HepG2 (cell line): ENCODE measurements at regions not wholly inside any gene's neighbourhood (a gene's known extent, or its start where the extent isn't known, plus 50 kb on each side); places are given as distances from the start of the nearest gene placed in this dataset.

Experiments
- ATAC-seq: fragments of 200-7000 bp; cut with Tn5 transposase; 3 replicates; pipeline ENCODE4 v1.9.1; 2020; ENCODE audit warnings: mild to moderate bottlenecking, moderate library complexity
- BruUV-seq: library from RNA; stranded (reverse); fragments of 400-500 nt; replicated peaks from 2 replicates; lab custom pipeline; 2021; lab: Mats Ljungman, UMichigan
- CTCF ChIA-PET: fragments of 300-600 bp; formaldehyde crosslinking; extraction: SDS; loops from one replicate; lab custom pipeline; 2021; ENCODE audit warnings: low total read pairs, inconsistent platforms, low intra/inter-chr PET ratio; lab: Yijun Ruan, JAX
- POLR2A ChIA-PET: fragments of 350-600 bp; sonication (Branson Sonifier 250); formaldehyde crosslinking; loops from one replicate; lab custom pipeline; 2020; ENCODE audit warnings: antibody characterized with exemption, inconsistent platforms; lab: Yijun Ruan, JAX
- DNase-seq: peaks from one replicate; pipeline ENCODE4 v3.0.0-alpha.2; 2015; ENCODE audit warnings: low spot score
- FAIRE-seq: peaks from 3 replicates; lab custom pipeline; 2011; peaks lifted over from hg19 to GRCh38; lab: Jason Lieb, UNC
- H2AFZ ChIP-seq: one replicate; pipeline ENCODE4 v1.6.1; 2011; ENCODE audit warnings: low read length, inconsistent platforms
- H3K27ac ChIP-seq: fragments of 300-600 bp; 3 replicates; pipeline ENCODE4 v1.8.0; 2011; ENCODE audit warnings: mixed run types, mild to moderate bottlenecking, mixed read lengths, low read length, inconsistent platforms; ENCODE audit not compliant: insufficient read depth; ENCODE audit errors: extremely low read length
- H3K27me3 ChIP-seq, 2 experiments: fragments of 200-600 bp in 1 of 2; 2 replicates in 1 of 2; 3 replicates in 1 of 2; pipeline versions ENCODE4 v1.6.0 to v1.8.0; 2011; ENCODE audit warnings: low read length in 2 of 2, mild to moderate bottlenecking in 2 of 2, moderate library complexity in 2 of 2, inconsistent platforms in 1 of 2; ENCODE audit not compliant: insufficient read depth in 2 of 2, control insufficient read depth in 1 of 2
- H3K36me3 ChIP-seq, 2 experiments: fragments of 200-600 bp in 1 of 2; replicated peaks in 1 of 2; 2 replicates in 1 of 2; 3 replicates in 1 of 2; pipeline versions ENCODE4 v1.5.1 to v1.8.0; 2011; ENCODE audit warnings: low read length in 2 of 2, inconsistent platforms in 1 of 2; ENCODE audit not compliant: insufficient read depth in 2 of 2, control insufficient read depth in 1 of 2
- H3K4me1 ChIP-seq: 2 replicates; pipeline ENCODE4 v1.5.1; 2012; ENCODE audit warnings: low read length, inconsistent platforms; ENCODE audit not compliant: insufficient read depth
- H3K4me2 ChIP-seq: 2 replicates; pipeline ENCODE4 v1.6.0; 2011; ENCODE audit warnings: low read depth, low read length, inconsistent platforms
- H3K4me3 ChIP-seq, 3 experiments: fragments of 200-600 bp in 1 of 3; sonication (generic), shearing (Covaris generic) in 1 of 3; replicated peaks in 1 of 3; 2 replicates each; pipeline ENCODE4 v1.5.1; 2011 to 2016; ENCODE audit warnings: low read length in 3 of 3, inconsistent platforms in 2 of 3, low read depth in 2 of 3, mild to moderate bottlenecking in 2 of 3, control low read depth in 1 of 3, mixed read lengths in 1 of 3; ENCODE audit not compliant: insufficient read depth in 1 of 3
- H3K79me2 ChIP-seq: one replicate; pipeline ENCODE4 v1.6.1; 2011; ENCODE audit warnings: low read length, inconsistent platforms; ENCODE audit not compliant: insufficient read depth
- H3K9ac ChIP-seq: 2 replicates; pipeline ENCODE4 v1.6.0; 2011; ENCODE audit warnings: mild to moderate bottlenecking, low read depth, low read length, inconsistent platforms; ENCODE audit not compliant: insufficient read depth
- H3K9me3 ChIP-seq: 2 replicates; pipeline ENCODE4 v1.5.1; 2012; ENCODE audit warnings: mild to moderate bottlenecking, low read length
- H4K20me1 ChIP-seq: 2 replicates; pipeline ENCODE4 v1.6.0; 2011; ENCODE audit warnings: inconsistent platforms, mild to moderate bottlenecking, low read length, moderate library complexity; ENCODE audit not compliant: insufficient read depth
- E2F5 ChIP-seq: sonication (generic); formaldehyde crosslinking; conservative IDR thresholded peaks from 2 replicates; pipeline ENCODE4 v1.4.0; 2020; ENCODE audit warnings: missing genetic modification reagents
- HDAC2 ChIP-seq: sonication (generic); formaldehyde crosslinking; IDR thresholded peaks from 2 replicates; pipeline ENCODE4 v1.4.0; 2020; ENCODE audit warnings: missing genetic modification reagents
- JDP2 ChIP-seq: sonication (generic); formaldehyde crosslinking; IDR thresholded peaks from 2 replicates; pipeline ENCODE4 v1.8.1; 2022; ENCODE audit warnings: missing genetic modification reagents, borderline replicate concordance
- RFX5 ChIP-seq: IDR thresholded peaks from 2 replicates; pipeline ENCODE4 v1.6.1; 2011; ENCODE audit warnings: low read depth, low read length, improper control_type of control experiment
- SKIL ChIP-seq: sonication (generic); formaldehyde crosslinking; IDR thresholded peaks from 2 replicates; pipeline ENCODE4 v1.8.0; 2022; ENCODE audit warnings: missing genetic modification reagents, mild to moderate bottlenecking, moderate library complexity, borderline replicate concordance
- SNRNP70 ChIP-seq: fragments of 200-400 bp; formaldehyde crosslinking; IDR thresholded peaks from 2 replicates; pipeline ENCODE4 v1.6.1; 2017; ENCODE audit warnings: mild to moderate bottlenecking, low read depth, low read length, moderate library complexity
- ZMYM4 ChIP-seq: sonication (generic); formaldehyde crosslinking; IDR thresholded peaks from 2 replicates; pipeline ENCODE4 v1.8.1; 2023; ENCODE audit warnings: mild to moderate bottlenecking, missing genetic modification reagents
- ZNF576 ChIP-seq: sonication (generic); formaldehyde crosslinking; IDR thresholded peaks from 2 replicates; pipeline ENCODE4 v1.4.0; 2020; ENCODE audit warnings: mild to moderate bottlenecking, missing genetic modification reagents
- ZNF766 ChIP-seq: sonication (generic); formaldehyde crosslinking; IDR thresholded peaks from 2 replicates; pipeline ENCODE4 v1.5.0; 2020; ENCODE audit warnings: missing genetic modification reagents, borderline replicate concordance
- ZNF816 ChIP-seq: sonication (generic); formaldehyde crosslinking; IDR thresholded peaks from 2 replicates; pipeline ENCODE4 v1.8.0; 2022; ENCODE audit warnings: missing genetic modification reagents, mild to moderate bottlenecking, borderline replicate concordance
- ZNF83 ChIP-seq: sonication (generic); formaldehyde crosslinking; IDR thresholded peaks from 2 replicates; pipeline ENCODE4 v1.4.0; 2020; ENCODE audit warnings: missing genetic modification reagents, mild to moderate bottlenecking, borderline replicate concordance
- ZZZ3 ChIP-seq: sonication (generic); formaldehyde crosslinking; IDR thresholded peaks from 2 replicates; pipeline ENCODE4 v1.4.0; 2020; ENCODE audit warnings: missing genetic modification reagents, mild to moderate bottlenecking, borderline replicate concordance
- WGBS: methylation state at CpG from one replicate; pipeline ENCODE4 v1.1.6; 2017; ENCODE audit warnings: low lambda C conversion rate; 5-methylcytosine and 5-hydroxymethylcytosine counted together
- in situ Hi-C: cut with HindIII; loops from 2 replicates; pipeline ENCODE4 v1.10.0; 2017; ENCODE audit warnings: low pct_unique_long_range_greater_than_20kb; ENCODE audit not compliant: extremely low pct_ligation_motif_present
- intact Hi-C: fragments of 100-400 bp; cut with micrococcal nuclease; formaldehyde crosslinking; loops from one replicate; pipeline ENCODE4 v1.10.0; 2022; ENCODE audit not compliant: unreplicated experiment

GRCh38 chr3:66140743-66141372 lies 79.9 kb upstream of the SLC25A26 start:
- H4K20me1 ChIP-seq = no peaks in the 10 kb centered on the region
- no peak overlapping the region for H3K9ac ChIP-seq
- H3K27ac ChIP-seq = no peak overlapping the region
- FAIRE-seq (no peak), DNase-seq (no peak), ATAC-seq (no peak)
- intact Hi-C loops (no loop called here), in situ Hi-C loops (loop anchor here (5.0 kb wide), 1 partner anchor 354 kb away; no protein-coding TSS in a partner anchor)
- H3K4me1 ChIP-seq = no peaks in the 10 kb centered on the region
- H3K4me3 ChIP-seq = no peak overlapping the region
- ChIA-PET CTCF (no interaction called here), POLR2A (no interaction called here)
- no peaks in the 10 kb centered on the region for H3K36me3 ChIP-seq
- H3K9me3 ChIP-seq = no peaks in the 10 kb centered on the region
- TF ChIP-seq ZNF83 (CRISPR knock-in tag) (no peak), E2F5 (CRISPR knock-in tag) (no peak), SNRNP70 (no peak), ZNF766 (no peak), JDP2 (CRISPR knock-in tag) (no peak), ZNF576 (CRISPR knock-in tag) (no peak), HDAC2 (CRISPR knock-in tag) (no peak), ZNF816 (CRISPR knock-in tag) (no peak), ZMYM4 (CRISPR knock-in tag) (no peak), SKIL (CRISPR knock-in tag) (no peak), ZZZ3 (no peak), RFX5 (no peak)
- no peak overlapping the region for H2AFZ ChIP-seq
- H3K79me2 ChIP-seq = no peaks in the 10 kb centered on the region
- no peak overlapping the region for H3K4me2 ChIP-seq
- 22% methylated on average over 7 of the region's 7 CpGs for WGBS
- H3K27me3 ChIP-seq = peaks cover 0 to 2% of the 10 kb centered on the region in 2 experiments; a peak in 1 of 5 replicates
- no TSS peak for BruUV-seq
